Activated T-cell treated with anti-CD3 and anti-CD28 coated beads for 48 hours (primary cell): ENCODE measurements at regions not wholly inside any gene's neighbourhood (a gene's known extent, or its start where the extent isn't known, plus 50 kb on each side); places are given as distances from the start of the nearest gene placed in this dataset.
"Not testable (repeated sequence)": the region's sequence is repeated elsewhere in the genome, so short reads cannot be mapped to it uniquely, and the experiment has no call there.

ENCODE experiments used
- DNase-seq: peaks from one replicate; pipeline ENCODE4 v3.0.0-alpha.2; 2020; ENCODE audit warnings: low read depth

DNA sequence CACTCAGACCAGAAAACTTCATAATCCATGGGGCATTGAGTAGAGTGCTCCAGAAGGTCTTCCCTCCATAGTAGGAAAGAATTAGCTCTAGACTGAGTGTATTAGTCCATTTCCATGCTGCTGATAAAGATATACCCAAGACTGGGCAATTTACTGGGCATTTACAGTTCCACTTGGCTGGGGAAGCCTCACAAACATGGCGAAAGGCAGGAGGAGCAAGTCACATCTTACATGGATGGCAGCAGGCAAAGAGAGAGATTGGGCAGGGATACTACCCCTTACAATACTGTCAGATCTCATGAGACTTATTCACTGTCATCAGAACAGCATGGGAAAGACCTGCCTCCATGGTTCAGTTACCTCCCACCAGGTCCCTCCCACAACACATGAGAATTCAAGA is 300.6 kb upstream of the TMEM132C start:
- DNase-seq = no peak

DNA sequence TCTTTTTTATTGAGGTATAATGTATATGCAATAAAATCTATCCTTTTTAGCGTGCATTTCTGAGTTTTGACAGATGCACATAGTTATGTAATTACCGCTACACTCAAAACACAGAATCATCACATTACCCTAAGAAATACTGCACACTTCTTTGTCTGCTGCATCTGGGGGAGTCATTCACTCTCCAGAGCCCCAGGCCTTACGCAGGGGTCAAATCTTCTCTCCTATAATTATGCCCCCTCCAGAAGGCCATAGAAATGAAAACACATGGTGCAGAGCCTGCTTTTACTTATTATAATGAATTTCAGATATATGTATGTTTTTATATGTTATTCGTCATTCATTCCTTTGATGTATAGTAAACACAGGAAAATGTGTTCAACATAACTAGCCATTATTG is 296.5 kb upstream of the TMEM132C start:
- no peak for DNase-seq

GRCh38 chr12:127980585-127980984 is 286.4 kb upstream of the TMEM132C start:
- DNase-seq = no peak

GRCh38 chr12:127981875-127982274 is 285.1 kb upstream of the TMEM132C start:
- no peak for DNase-seq

- DNase-seq = not testable (repeated sequence)
Observed at GRCh38 chr12:127983213-127983791, 283.7 kb upstream of the TMEM132C start.

GRCh38 chr12:127984386-127985055 is 282.4 kb upstream of the TMEM132C start:
- DNase-seq = no peak

DNA sequence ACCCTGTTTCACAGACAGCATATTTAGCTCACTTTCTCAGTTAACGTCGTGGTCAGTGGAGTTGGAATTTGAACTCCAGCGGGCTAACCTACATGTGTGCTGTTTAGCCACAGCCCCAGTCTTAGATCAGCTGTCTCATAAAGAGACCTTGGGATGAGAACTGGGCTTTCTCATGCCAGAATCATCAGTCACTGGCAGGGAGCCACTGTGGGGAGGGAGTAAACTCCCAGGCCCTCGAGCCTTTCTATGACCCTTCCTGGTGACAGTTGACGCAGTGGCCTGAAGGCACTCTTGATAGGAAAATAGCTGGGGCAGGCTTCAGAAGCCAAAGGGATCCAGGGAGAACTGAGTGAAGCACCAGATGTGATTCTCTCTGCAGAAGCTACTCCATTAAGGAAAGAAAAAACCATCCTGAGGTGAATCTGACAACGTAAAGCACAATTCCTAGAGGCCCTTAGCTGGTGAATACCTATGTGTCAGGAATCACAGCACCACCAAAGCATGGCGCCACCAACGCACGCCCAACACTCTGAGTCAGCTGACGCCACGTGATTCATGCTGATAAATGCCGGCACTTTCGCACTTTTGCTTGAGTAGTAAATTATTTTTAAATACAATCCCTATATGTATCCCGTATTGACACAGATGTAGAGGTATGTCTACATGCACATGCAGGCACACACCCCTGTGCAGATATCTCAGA is 279.6 kb upstream of the TMEM132C start:
- DNase-seq = no peak

- no peak for DNase-seq
Observed at GRCh38 chr12:127991485-127991884, 275.5 kb upstream of the TMEM132C start.

- DNase-seq = no peak
Observed at GRCh38 chr12:127998988-127999387, 268.0 kb upstream of the TMEM132C start.

DNA sequence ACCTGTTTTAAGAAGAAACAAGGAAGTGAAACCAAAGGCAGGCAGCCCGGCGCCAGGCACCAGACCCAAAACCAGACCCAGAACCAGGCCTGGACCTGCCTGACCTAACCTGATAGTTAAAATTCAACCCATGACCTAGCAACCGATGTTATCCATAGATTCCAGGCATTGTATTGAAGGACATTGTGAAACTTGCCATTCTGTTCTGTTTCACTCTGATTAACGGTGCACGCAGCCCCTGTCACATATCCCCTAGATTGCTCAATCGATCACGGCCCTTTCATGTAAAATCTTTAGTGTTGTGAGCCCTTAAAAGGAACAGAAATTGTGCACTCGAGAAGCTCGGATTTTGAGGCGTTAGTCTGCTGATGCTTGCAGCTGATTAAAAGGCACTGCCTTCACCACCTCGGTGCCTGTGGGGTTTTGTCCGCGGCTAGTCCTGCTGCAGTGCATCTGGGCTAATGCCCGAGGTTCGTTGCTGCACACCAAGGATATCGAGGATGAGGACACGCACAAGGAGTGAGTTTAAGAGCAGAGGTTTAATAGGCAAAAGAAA is 262.5 kb upstream of the TMEM132C start:
- no peak for DNase-seq

GRCh38 chr12:128007250-128007649 is 259.7 kb upstream of the TMEM132C start:
- no peak for DNase-seq

DNA sequence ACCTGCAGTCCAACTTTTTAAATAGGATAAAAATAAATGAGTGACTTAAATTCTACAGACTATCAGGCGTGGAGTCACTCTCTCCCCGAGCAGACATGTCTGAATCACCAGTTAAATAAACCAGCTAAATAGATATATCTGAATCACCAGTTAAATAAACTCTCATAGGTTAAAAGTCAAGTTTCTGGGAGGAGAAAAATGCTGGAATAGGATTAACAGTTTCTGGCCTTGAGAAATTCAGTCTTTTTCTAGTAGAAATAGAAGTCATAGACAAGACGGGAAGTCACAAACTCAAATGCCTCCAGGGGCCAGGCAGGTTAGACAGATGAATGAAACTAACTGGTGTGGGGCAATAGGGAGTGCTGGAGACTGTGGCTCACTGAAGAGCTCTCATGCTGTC is 258.6 kb upstream of the TMEM132C start:
- no peak for DNase-seq

GRCh38 chr12:128009108-128009507 is 257.9 kb upstream of the TMEM132C start:
- DNase-seq = no peak

DNA sequence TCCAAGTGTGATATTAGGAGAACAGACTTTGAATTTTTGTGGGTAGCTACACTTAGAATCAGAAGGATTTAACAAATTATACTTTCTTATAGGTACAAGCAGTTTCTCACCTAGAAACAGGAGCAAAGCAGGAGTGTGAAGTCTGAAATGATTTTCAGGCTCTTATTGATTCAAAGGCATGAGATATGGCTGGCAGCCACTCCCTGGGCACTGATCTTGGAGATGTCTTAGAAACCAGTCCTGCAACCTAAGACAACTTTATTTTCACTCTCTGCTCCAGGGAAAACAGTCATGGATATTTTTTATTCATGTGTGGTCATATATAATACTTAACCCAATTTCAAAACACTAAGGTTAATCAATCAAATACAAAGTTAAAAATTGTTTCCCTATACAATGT is 254.9 kb upstream of the TMEM132C start:
- DNase-seq = no peak

DNA sequence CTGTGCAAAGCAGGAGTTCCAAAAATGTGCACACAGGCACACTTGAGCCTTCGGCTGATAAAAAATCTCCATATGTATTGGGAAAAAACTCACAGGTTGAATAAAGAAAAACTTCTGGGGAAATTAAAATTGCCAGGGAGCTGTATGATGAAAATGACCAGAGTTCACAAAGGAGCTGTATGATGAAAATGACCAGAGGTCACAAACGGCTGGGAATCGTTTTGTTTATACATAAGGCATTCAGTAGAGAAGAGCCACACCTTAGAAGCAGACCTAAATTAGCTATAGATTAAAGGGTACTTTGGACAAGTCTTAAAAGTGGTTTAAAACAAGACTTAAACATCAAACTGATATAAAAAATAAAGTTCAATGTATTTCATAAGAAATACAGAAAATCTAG is 251.7 kb upstream of the TMEM132C start:
- DNase-seq = no peak

DNA sequence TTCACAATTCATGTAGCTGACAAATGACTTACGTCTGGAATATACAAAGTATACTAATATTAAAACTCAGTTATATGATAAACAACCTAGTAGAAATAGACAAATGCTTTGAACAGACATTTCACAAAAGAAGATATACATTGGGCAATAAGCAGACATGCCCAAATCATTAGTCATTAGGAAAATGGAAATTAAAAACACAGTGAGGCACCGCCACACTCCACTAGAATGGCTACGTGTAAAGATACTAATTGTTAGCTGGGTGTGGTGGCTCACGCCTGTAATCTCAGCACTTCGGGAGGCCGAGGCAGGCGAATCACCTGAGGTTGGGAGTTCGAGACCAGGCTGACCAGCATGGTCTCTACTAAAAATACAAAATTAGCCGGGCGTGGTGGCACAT is 248.9 kb upstream of the TMEM132C start:
- no peak for DNase-seq

DNA sequence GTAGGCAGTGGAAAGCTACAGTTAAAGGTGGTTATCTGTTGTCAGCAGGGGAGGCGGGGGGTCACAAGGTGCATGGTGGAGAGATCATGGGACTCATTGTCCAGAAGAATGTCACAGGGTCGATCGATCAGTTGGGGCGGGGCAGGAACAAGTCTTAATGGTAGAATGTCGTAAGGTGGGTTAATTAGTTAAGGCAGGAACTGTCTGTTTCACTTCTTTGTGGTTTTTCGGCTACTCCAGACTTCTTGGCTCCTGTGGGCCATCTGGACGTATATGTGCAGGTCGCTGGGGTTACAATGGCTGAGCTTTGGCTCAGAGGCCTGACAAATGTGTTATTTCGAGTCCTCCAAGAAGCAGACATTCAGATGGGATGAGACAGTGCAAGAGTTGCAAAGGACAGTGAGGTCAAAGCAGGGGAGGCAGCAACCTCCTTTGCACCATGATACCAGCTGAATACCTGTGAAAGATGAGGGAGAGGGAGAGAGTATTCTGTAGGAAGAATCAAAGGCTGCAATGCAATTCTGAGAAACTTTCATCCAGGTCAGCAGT is 246.9 kb upstream of the TMEM132C start:
- no peak for DNase-seq

GRCh38 chr12:128021561-128021960 is 245.4 kb upstream of the TMEM132C start:
- no peak for DNase-seq

DNA sequence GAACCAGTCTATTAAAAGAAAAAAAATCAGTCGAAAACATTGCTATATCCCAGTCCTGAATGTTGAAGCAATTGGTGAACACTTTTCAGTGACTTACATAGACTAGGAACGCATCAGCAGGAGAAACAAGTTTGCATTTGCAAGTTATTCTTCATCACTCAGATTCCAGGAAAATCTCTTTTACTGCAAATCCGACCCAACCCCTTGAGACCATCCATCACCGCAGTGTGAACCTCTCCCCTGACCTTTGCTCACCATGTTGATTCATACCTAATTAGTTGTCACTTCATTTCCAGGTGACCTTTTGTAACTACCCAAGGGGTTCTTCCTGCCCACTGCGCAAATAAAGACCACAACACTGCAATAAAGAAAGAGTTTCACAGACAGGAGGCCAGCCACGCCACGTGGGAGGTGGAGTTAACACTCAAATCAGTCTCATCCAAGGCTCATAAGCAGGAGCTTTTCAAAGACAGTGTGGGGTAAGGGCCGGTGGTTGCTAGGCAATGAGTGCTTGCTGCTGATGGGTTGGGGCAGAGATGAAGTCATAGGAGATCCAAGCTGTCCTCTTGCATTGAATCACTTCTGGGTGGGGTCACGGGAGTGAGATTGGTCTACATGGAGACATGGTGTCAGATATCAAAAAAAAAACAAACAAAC is 241.3 kb upstream of the TMEM132C start:
- DNase-seq = no peak

DNA sequence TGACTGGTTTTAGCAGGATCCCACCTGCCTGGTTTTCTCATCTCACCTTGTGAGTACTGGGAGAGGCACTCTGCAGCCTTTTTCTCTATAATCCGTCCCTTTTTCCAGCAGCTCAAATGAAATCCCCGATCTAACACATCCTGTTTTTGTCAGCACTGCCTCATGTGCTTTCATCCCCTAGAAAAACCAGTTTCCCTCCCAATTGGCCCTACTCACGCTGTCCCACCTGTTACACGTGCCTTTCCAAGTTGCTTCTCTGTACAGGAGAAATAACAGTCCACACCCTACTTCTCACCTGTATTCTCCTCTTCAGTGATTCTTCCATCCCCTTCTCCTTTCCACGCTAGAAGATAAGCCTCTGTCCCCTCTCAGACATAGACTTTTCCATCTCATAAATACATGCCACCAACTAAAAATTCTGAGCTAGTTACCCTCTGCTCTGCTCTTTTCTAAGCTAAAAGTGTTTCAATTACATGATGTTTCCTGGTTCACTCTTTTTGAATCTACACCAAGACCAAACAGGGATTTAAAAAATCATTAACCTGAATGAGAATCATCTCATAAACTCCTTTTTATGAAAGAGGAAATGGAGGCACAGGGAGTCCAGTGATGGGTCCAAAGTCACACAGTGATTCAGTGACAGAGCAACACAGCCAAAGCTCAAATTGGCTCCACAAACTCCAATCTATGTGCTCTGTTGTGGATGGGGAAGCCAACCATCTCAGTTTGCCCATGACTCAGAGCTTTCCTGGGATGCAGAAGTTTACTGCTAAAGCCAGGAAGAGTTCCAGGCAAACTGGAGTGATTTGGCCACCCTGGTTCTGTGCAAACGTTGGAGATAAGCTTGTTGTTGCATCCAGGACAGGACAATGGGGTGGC is 240.0 kb upstream of the TMEM132C start:
- DNase-seq = no peak

GRCh38 chr12:128033473-128033872 is 233.5 kb upstream of the TMEM132C start:
- no peak for DNase-seq
